Body of pancreas (tissue), 4 donors: ENCODE measurements at regions not wholly inside any gene's neighbourhood (a gene's known extent, or its start where the extent isn't known, plus 50 kb on each side); places are given as distances from the start of the nearest gene placed in this dataset.

Experiments
- CTCF ChIP-seq, 7 experiments: fragments of 450-650 bp in 4 of 7; fragments of 200-600 bp in 3 of 7; sonication (generic) in 3 of 7; IDR thresholded peaks; one replicate each; pipeline ENCODE4 v1.5.1; 2016 to 2019; ENCODE audit warnings: antibody characterized with exemption in 7 of 7
- POLR2A ChIP-seq, 3 donors: fragments of 450-650 bp; IDR thresholded peaks; one replicate each; pipeline ENCODE4 v1.6.1; 2016; ENCODE audit warnings: antibody characterized with exemption in 3 of 3, mild to moderate bottlenecking in 2 of 3

GRCh38 chr22:49177666-49178065, 650.0 kb downstream of the BRD1 start:
- TF ChIP-seq CTCF (IDR thresholded peaks at IDR 0.05) = no peak
- no peak for TF ChIP-seq POLR2A (IDR thresholded peaks at IDR 0.05)
